Endothelial cell of umbilical vein (primary cell): ENCODE measurements at regions not wholly inside any gene's neighbourhood (a gene's known extent, or its start where the extent isn't known, plus 50 kb on each side); places are given as distances from the start of the nearest gene placed in this dataset.

Experiments
- BruUV-seq: library from RNA; stranded (reverse); fragments of 400-500 nt; replicated peaks from 2 replicates; lab custom pipeline; 2021; lab: Mats Ljungman, UMichigan
- CTCF ChIA-PET: fragments of 300-600, 350-600 bp; sonication (Branson Sonifier 250); formaldehyde crosslinking; loops from one replicate; lab custom pipeline; 2021; ENCODE audit warnings: antibody characterized with exemption, inconsistent platforms; lab: Charles Lee
- POLR2A ChIA-PET: fragments of 300-600, 350-600 bp; sonication (Branson Sonifier 250); formaldehyde crosslinking; loops from one replicate; lab custom pipeline; 2021; ENCODE audit warnings: antibody characterized with exemption, inconsistent platforms; lab: Charles Lee
- DNase-seq: peaks from one replicate; pipeline ENCODE4 v3.0.0-alpha.2; 2011; ENCODE audit warnings: low read depth, low spot score
- FAIRE-seq: peaks from 2 replicates; lab custom pipeline; 2011; peaks lifted over from hg19 to GRCh38; lab: Jason Lieb, UNC
- H2AFZ ChIP-seq: 2 replicates; pipeline ENCODE4 v1.6.0; 2012; ENCODE audit warnings: low read depth, low read length, control low read depth, inconsistent platforms
- H3K27ac ChIP-seq: 2 replicates; pipeline ENCODE4 v1.5.1; 2011; ENCODE audit warnings: low read depth, mild to moderate bottlenecking, control low read depth, low read length, moderate library complexity; ENCODE audit not compliant: insufficient read depth
- H3K27me3 ChIP-seq, 2 experiments: 2 replicates each; pipeline versions ENCODE4 v1.6.0 to v1.6.1; 2011; ENCODE audit warnings: low read length in 2 of 2, mixed read lengths in 1 of 2; ENCODE audit not compliant: control insufficient read depth in 2 of 2, insufficient read depth in 2 of 2
- H3K36me3 ChIP-seq, 2 experiments: 2 replicates in 1 of 2; 3 replicates in 1 of 2; pipeline ENCODE4 v1.5.1; 2011; ENCODE audit warnings: low read length in 2 of 2, mild to moderate bottlenecking in 1 of 2, moderate library complexity in 1 of 2; ENCODE audit not compliant: control insufficient read depth in 2 of 2, insufficient read depth in 2 of 2; ENCODE audit errors: extremely low read depth in 1 of 2
- H3K4me1 ChIP-seq: 3 replicates; pipeline ENCODE4 v1.5.1; 2011; ENCODE audit warnings: mild to moderate bottlenecking, low read length; ENCODE audit not compliant: control insufficient read depth, insufficient read depth; ENCODE audit errors: extremely low read depth
- H3K4me2 ChIP-seq: 2 replicates; pipeline ENCODE4 v1.6.1; 2011; ENCODE audit warnings: low read length, control low read depth, mixed read lengths; ENCODE audit not compliant: insufficient read depth
- H3K4me3 ChIP-seq, 3 experiments: fragments of 200-600 bp in 1 of 3; sonication (generic), shearing (Covaris generic) in 1 of 3; replicated peaks in 1 of 3; 2 replicates each; pipeline ENCODE4 v1.5.1; 2011 to 2016; ENCODE audit warnings: control low read depth in 3 of 3, low read length in 3 of 3, mild to moderate bottlenecking in 2 of 3, inconsistent platforms in 1 of 3, low read depth in 1 of 3, moderate library complexity in 1 of 3; ENCODE audit not compliant: insufficient read depth in 1 of 3
- H3K79me2 ChIP-seq: 2 replicates; pipeline ENCODE4 v1.6.0; 2012; ENCODE audit warnings: low read length, inconsistent platforms; ENCODE audit not compliant: control insufficient read depth, insufficient read depth
- H3K9ac ChIP-seq: replicated peaks from 2 replicates; pipeline ENCODE3; 2011; ENCODE audit warnings: low read length, control low read depth; ENCODE audit not compliant: insufficient read depth; ENCODE audit errors: extremely low read depth
- H3K9me1 ChIP-seq: replicated peaks from 3 replicates; pipeline ENCODE4 v1.6.0; 2011; ENCODE audit warnings: mild to moderate bottlenecking, low read length; ENCODE audit not compliant: control insufficient read depth, insufficient read depth; ENCODE audit errors: extremely low read depth
- H3K9me3 ChIP-seq: replicated peaks from 2 replicates; pipeline ENCODE4 v1.5.1; 2012; ENCODE audit warnings: low read length, inconsistent platforms; ENCODE audit not compliant: control insufficient read depth, insufficient read depth
- H4K20me1 ChIP-seq: replicated peaks from 2 replicates; pipeline ENCODE3; 2011; ENCODE audit warnings: mild to moderate bottlenecking, low read length; ENCODE audit not compliant: control insufficient read depth, insufficient read depth; ENCODE audit errors: extremely low read depth
- CTCF ChIP-seq, 2 donors: IDR thresholded peaks; 1 replicate in 1 of 2; 2 replicates in 1 of 2; pipeline ENCODE4 v1.5.1; 2011; ENCODE audit warnings: low read length in 2 of 2, mild to moderate bottlenecking in 2 of 2, moderate library complexity in 2 of 2, control low read depth in 1 of 2, inconsistent platforms in 1 of 2, low read depth in 1 of 2; ENCODE audit not compliant: insufficient read depth in 1 of 2; ENCODE audit errors: extremely low read depth in 1 of 2
- EZH2 ChIP-seq: IDR thresholded peaks from 2 replicates; pipeline ENCODE4 v1.6.1; 2012; ENCODE audit warnings: borderline replicate concordance, low read depth, mild to moderate bottlenecking, moderate library complexity, low read length, inconsistent platforms; ENCODE audit not compliant: severe bottlenecking
- GATA2 ChIP-seq: IDR thresholded peaks from 2 replicates; pipeline ENCODE4 v1.7.0; 2011; ENCODE audit warnings: low read depth, mild to moderate bottlenecking, moderate library complexity, mixed read lengths, low read length; ENCODE audit not compliant: insufficient read length, insufficient read depth
- JUN ChIP-seq: IDR thresholded peaks from 2 replicates; pipeline ENCODE4 v1.6.1; 2011; ENCODE audit warnings: borderline replicate concordance, low read depth; ENCODE audit not compliant: insufficient read length, insufficient read depth
- MAX ChIP-seq: IDR thresholded peaks from 2 replicates; pipeline ENCODE4 v1.6.1; 2011; ENCODE audit not compliant: insufficient read depth, insufficient read length
- MYC ChIP-seq: IDR thresholded peaks from one replicate; pipeline ENCODE4 v1.6.1; 2011; ENCODE audit warnings: mild to moderate bottlenecking, low read depth, low read length
- POLR2AphosphoS5 ChIP-seq: IDR thresholded peaks from 2 replicates; pipeline ENCODE4 v1.6.1; 2012; ENCODE audit warnings: low read depth, mild to moderate bottlenecking, control low read depth, low read length, moderate library complexity; ENCODE audit not compliant: insufficient read depth
- dilution Hi-C: fragments of 300-500 bp; cut with MboI; formaldehyde crosslinking; loops from one replicate; pipeline ENCODE4 v1.15.0; 2019; ENCODE audit warnings: low sequenced_read_pairs; ENCODE audit not compliant: extremely low pct_ligation_motif_present
- intact Hi-C: fragments of 100-400 bp; cut with micrococcal nuclease; formaldehyde crosslinking; loops from one replicate; pipeline ENCODE4 v1.10.0; 2022

GRCh38 chr16:73191660-73192046, 143.7 kb upstream of the ZFHX3 start:
- no peak overlapping the region for H3K9ac ChIP-seq
- H3K9me1 ChIP-seq = no peaks in the 10 kb centered on the region
- TF ChIP-seq CTCF (IDR thresholded peaks at IDR 0.05; ENCODE audit: extremely low read depth in 1 of 2, insufficient read depth in 1 of 2, low read depth in 1 of 2, low read length in 2 of 2) (no peak), JUN (no peak), MAX (no peak), EZH2 (no peak), GATA2 (no peak), MYC (no peak), POLR2AphosphoS5 (no peak)
- intact Hi-C loops (loop anchor here (10.0 kb wide), 1 partner anchor 947 kb away; no protein-coding TSS in a partner anchor), dilution Hi-C loops (no loop called here)
- FAIRE-seq (no peak), DNase-seq (no peak)
- peaks cover 5 to 8% of the 10 kb centered on the region in 2 experiments for H3K27me3 ChIP-seq
- no peak overlapping the region for H3K4me2 ChIP-seq
- H3K4me3 ChIP-seq = no peak overlapping the region
- ChIA-PET CTCF (interaction anchor here (1.2 to 1.7 kb wide), 2 partner anchors 19 to 359 kb away, joined by 3 to 7 read pairs; no protein-coding TSS in a partner anchor), POLR2A (no interaction called here)
- no peaks in the 10 kb centered on the region for H4K20me1 ChIP-seq
- H3K36me3 ChIP-seq = no peaks in the 10 kb centered on the region
- H3K4me1 ChIP-seq = peaks cover 3% of the 10 kb centered on the region
- BruUV-seq = no TSS peak
- no peak overlapping the region for H3K27ac ChIP-seq
- H3K79me2 ChIP-seq = no peaks in the 10 kb centered on the region
- no peak overlapping the region for H2AFZ ChIP-seq
- H3K9me3 ChIP-seq = no peaks in the 10 kb centered on the region
